ENCODE measurements at regions not wholly inside any gene's neighbourhood (a gene's known extent, or its start where the extent isn't known, plus 50 kb on each side); places are given as distances from the start of the nearest gene placed in this dataset.
"Not testable (repeated sequence)": the region's sequence is repeated elsewhere in the genome, so short reads cannot be mapped to it uniquely, and the experiment has no call there.

- no peaks in the 10 kb centered on the region for H3K9me3 ChIP-seq (replicated peaks)
- no peaks in the 10 kb centered on the region for H3K4me1 ChIP-seq
- DNase-seq, result no peak
- H3K36me3 ChIP-seq, result no peaks in the 10 kb centered on the region
- no peak overlapping the region for H3K27ac ChIP-seq
- no peaks in the 10 kb centered on the region for H3K27me3 ChIP-seq
- no peak overlapping the region for H3K4me3 ChIP-seq
Observed at GRCh38 chrX:137195296-137195695, 161.5 kb upstream of the GPR101 start.

- H3K36me3 ChIP-seq, result no peaks in the 10 kb centered on the region
- peak; percentile 5 to 54 for DNase-seq
- no peaks in the 10 kb centered on the region for H3K4me1 ChIP-seq
- no peaks in the 10 kb centered on the region for H3K9me3 ChIP-seq (replicated peaks)
- H3K27me3 ChIP-seq, result no peaks in the 10 kb centered on the region
- no peak overlapping the region for H3K4me3 ChIP-seq
- no peak overlapping the region for H3K27ac ChIP-seq
Observed at GRCh38 chrX:137194164-137194563, 160.4 kb upstream of the GPR101 start.

- Histone ChIP-seq H3K4me1 (no peaks in the 10 kb centered on the region), H3K4me3 (no peak overlapping the region), H3K9me3 (replicated peaks) (no peaks in the 10 kb centered on the region), H3K27me3 (no peaks in the 10 kb centered on the region), H3K36me3 (no peaks in the 10 kb centered on the region), H3K27ac (no peak overlapping the region)
- no peak for DNase-seq
Observed at GRCh38 chrX:137187540-137187939, 153.7 kb upstream of the GPR101 start.

- Histone ChIP-seq H3K27ac (no peak overlapping the region), H3K4me3 (no peak overlapping the region), H3K4me1 (no peaks in the 10 kb centered on the region), H3K27me3 (no peaks in the 10 kb centered on the region), H3K36me3 (no peaks in the 10 kb centered on the region), H3K9me3 (replicated peaks) (no peaks in the 10 kb centered on the region)
- no peak for DNase-seq
Observed at GRCh38 chrX:137178392-137178791, 144.6 kb upstream of the GPR101 start.

- no peaks in the 10 kb centered on the region for H3K36me3 ChIP-seq
- no peaks in the 10 kb centered on the region for H3K27me3 ChIP-seq
- no peaks in the 10 kb centered on the region for H3K9me3 ChIP-seq (replicated peaks)
- no peak overlapping the region for H3K27ac ChIP-seq
- no peak for DNase-seq
- no peaks in the 10 kb centered on the region for H3K4me1 ChIP-seq
- H3K4me3 ChIP-seq, result no peak overlapping the region
Observed at GRCh38 chrX:137172317-137172948, 138.6 kb upstream of the GPR101 start.

DNA sequence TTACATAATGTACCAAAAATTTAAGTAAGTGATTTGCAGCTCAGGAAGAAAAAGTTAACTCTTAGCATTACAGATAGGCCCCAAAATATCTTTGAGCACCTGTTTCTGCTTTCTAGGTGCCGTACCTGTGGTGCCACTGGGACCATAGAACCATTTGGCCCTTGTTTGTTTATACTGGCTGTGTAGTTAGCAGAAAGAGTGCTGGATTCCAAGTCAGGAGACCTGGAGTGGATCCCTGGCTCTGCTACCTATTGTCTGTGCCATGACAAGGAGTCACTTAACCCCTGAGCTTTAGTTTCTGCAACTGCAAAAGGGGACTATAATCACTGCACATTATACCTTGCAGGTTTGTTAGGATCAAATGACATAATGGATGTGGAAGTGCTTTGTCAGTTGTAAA, 137.8 kb upstream of the GPR101 start:
- Histone ChIP-seq H3K4me3 (no peak overlapping the region), H3K27ac (no peak overlapping the region), H3K27me3 (no peaks in the 10 kb centered on the region), H3K4me1 (no peaks in the 10 kb centered on the region), H3K36me3 (no peaks in the 10 kb centered on the region), H3K9me3 (replicated peaks) (no peaks in the 10 kb centered on the region)
- DNase-seq, result no peak

DNA sequence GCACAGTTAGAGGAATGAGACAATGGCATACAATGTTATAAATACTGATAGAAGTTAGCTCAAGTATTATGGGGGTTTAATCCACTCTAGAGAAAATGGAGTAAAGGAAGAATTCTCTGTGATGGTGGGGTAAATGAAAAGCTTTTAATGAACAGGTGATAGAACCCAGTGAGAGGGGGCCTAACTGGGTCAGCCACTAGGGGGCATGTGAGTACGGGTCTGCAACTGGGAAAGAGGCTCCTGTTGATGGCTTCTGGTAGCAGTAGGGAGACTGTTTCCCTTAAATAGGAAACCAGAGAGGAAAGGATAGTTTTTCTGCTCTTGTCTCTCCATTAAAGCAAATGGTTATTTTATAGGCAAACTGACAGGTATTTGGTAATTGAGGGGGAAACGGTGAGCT, 132.8 kb upstream of the GPR101 start:
- Histone ChIP-seq H3K36me3 (no peaks in the 10 kb centered on the region), H3K4me1 (no peaks in the 10 kb centered on the region), H3K9me3 (replicated peaks) (no peaks in the 10 kb centered on the region), H3K27me3 (no peaks in the 10 kb centered on the region), H3K4me3 (no peak overlapping the region), H3K27ac (no peak overlapping the region)
- peak; percentile 1 to 32 for DNase-seq

DNA sequence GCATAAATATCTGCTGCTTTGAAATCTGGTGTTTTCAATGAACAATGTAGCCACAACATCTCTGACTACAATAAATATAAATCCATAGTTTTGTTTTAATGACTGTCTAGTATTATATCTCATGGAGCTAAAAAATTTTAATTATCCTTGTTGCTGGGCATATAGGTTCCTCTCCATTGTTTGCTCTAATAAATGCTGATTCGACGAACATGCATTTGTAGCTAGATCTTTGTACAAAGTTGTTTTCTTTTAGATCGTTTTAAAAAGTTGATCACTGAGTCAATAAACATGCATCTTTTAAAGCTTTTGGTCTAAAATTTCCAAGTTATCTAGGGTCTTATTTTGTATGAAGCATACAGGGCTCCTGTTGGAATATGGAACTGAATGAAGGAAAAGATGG, 130.5 kb upstream of the GPR101 start:
- Histone ChIP-seq H3K27me3 (no peaks in the 10 kb centered on the region), H3K9me3 (replicated peaks) (no peaks in the 10 kb centered on the region), H3K4me1 (no peaks in the 10 kb centered on the region), H3K4me3 (no peak overlapping the region), H3K36me3 (no peaks in the 10 kb centered on the region), H3K27ac (no peak overlapping the region)
- no peak for DNase-seq

GRCh38 chrX:137151403-137151802, 117.6 kb upstream of the GPR101 start:
- DNase-seq, result no peak
- no peaks in the 10 kb centered on the region for H3K4me1 ChIP-seq
- H3K4me3 ChIP-seq, result no peak overlapping the region
- no peaks in the 10 kb centered on the region for H3K27me3 ChIP-seq
- no peaks in the 10 kb centered on the region for H3K9me3 ChIP-seq (replicated peaks)
- H3K27ac ChIP-seq, result no peak overlapping the region
- H3K36me3 ChIP-seq, result no peaks in the 10 kb centered on the region

DNA sequence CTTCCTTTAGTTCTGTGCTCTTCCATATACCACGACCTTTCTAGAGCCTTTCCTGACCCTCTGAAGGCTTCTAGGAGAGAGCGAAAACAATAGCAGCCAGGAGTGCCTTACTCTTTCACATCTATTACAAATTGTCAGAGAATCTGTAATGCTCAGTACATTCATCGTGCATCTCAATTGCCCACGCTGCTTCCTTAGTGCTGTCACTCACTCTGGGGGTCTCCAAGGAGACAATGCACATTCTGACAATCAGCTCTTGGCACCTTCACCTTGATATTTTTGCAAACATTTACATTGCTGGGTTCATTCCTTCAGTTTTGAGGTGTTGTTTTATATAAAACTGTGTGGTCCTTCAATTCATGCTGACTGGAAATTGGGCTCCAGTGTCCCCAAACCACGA, 110.1 kb upstream of the GPR101 start:
- DNase-seq, result no peak
- Histone ChIP-seq H3K9me3 (replicated peaks) (no peaks in the 10 kb centered on the region), H3K4me3 (no peak overlapping the region), H3K27ac (no peak overlapping the region), H3K27me3 (no peaks in the 10 kb centered on the region), H3K4me1 (no peaks in the 10 kb centered on the region), H3K36me3 (no peaks in the 10 kb centered on the region)

- not testable (repeated sequence) for H3K27me3 ChIP-seq; H3K4me3 ChIP-seq; H3K36me3 ChIP-seq; DNase-seq; H3K4me1 ChIP-seq; H3K9me3 ChIP-seq (replicated peaks); H3K27ac ChIP-seq
Observed at GRCh38 chrX:137122651-137123050, 88.9 kb upstream of the GPR101 start.

DNA sequence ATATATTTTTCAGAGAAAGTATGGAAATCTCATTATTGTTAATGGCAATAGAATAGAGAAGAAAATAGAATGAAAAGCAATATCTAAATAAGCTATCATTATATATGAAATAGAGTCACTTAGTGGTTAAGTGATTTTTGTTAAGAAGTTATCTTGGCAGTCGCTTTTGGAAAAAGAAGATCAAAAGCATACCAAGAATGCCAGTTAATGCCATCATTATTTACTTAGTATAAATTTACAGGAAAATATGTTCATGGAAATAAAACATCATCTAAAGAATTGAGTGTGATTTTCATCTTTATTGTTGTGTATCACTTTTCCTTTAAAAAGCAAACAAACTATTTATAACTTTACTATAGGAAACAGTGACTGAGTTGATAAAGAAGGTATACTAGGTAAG, 85.3 kb upstream of the GPR101 start:
- Histone ChIP-seq H3K36me3 (no peaks in the 10 kb centered on the region), H3K4me1 (no peaks in the 10 kb centered on the region), H3K27me3 (no peaks in the 10 kb centered on the region), H3K27ac (no peak overlapping the region), H3K4me3 (no peak overlapping the region), H3K9me3 (replicated peaks) (no peaks in the 10 kb centered on the region)
- DNase-seq, result no peak

- Histone ChIP-seq H3K4me3 (no peak overlapping the region), H3K9me3 (replicated peaks) (no peaks in the 10 kb centered on the region)
Observed at GRCh38 chrX:137118536-137118935, 84.7 kb upstream of the GPR101 start.

DNA sequence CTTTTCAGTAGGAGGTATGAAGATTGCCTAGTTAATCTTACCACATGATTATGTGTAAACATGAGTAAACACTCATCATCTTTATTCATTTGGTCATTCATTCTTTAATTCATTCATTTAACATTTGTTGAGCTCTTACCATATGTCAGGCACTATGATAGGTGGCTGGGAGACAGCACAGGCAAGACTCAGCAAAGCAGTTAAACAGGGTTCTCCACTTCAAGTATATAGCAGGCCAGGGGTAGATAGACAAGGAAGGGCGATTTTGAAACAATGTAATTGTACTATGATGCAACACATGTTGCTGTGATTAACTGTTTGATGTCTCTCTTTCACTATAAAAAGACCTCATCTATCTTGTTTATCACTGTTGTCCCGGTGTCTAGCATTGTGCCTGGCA, 84.3 kb upstream of the GPR101 start:
- H3K27ac ChIP-seq, result no peak overlapping the region
- H3K9me3 ChIP-seq (replicated peaks), result no peaks in the 10 kb centered on the region
- H3K4me1 ChIP-seq, result no peaks in the 10 kb centered on the region
- no peaks in the 10 kb centered on the region for H3K27me3 ChIP-seq
- no peak for DNase-seq
- H3K36me3 ChIP-seq, result no peaks in the 10 kb centered on the region
- H3K4me3 ChIP-seq, result no peak overlapping the region

More at GRCh38 chrX:137118536-137118935, 84.7 kb upstream of the GPR101 start:
- H3K27me3 ChIP-seq, result no peaks in the 10 kb centered on the region
- no peak for DNase-seq
- no peaks in the 10 kb centered on the region for H3K4me1 ChIP-seq
- no peak overlapping the region for H3K27ac ChIP-seq
- H3K36me3 ChIP-seq, result no peaks in the 10 kb centered on the region

- not testable (repeated sequence) for H3K27ac ChIP-seq; H3K36me3 ChIP-seq; H3K4me1 ChIP-seq; DNase-seq; H3K9me3 ChIP-seq (replicated peaks); H3K27me3 ChIP-seq; H3K4me3 ChIP-seq
Observed at GRCh38 chrX:137107877-137108276, 74.1 kb upstream of the GPR101 start.

DNA sequence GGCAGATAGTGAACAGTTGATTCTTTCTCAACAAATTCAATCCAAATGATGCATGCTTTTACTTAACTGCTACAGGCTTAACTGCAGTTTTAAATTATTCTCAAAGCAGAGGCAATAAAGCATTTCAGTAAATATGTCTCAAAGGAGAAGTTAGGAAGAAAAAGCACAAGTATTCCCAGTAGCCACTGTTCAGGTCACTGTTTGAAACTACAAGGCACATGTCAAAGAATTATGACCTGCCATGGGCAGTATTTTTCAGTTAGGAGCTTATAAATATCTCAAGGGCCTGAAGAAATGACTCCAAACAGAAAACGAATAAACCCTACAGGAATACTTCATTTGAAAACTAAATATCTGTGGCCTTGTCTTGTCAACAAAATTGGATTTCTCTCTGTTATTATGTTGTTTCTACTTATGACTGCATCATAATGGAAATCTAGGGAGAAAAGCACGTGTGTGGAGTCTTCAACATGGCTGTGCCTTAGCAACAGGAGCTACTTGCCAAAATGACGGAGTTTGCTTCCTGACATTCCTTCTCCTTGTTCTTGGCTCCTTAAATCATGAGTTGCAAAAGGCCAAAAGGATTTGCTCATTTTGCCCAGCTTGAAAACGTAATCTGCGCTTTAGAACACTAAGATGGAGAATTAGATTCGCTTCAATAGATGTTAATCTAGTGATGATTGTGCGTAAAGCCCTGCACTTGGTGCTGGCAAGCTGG, 67.6 kb upstream of the GPR101 start:
- H3K36me3 ChIP-seq, result no peaks in the 10 kb centered on the region
- no peaks in the 10 kb centered on the region for H3K4me1 ChIP-seq
- no peak overlapping the region for H3K4me3 ChIP-seq
- no peaks in the 10 kb centered on the region for H3K9me3 ChIP-seq (replicated peaks)
- DNase-seq, result no peak
- H3K27ac ChIP-seq, result no peak overlapping the region
- H3K27me3 ChIP-seq, result no peaks in the 10 kb centered on the region
